HEK293 (cell line): ENCODE measurements at regions not wholly inside any gene's neighbourhood (a gene's known extent, or its start where the extent isn't known, plus 50 kb on each side); places are given as distances from the start of the nearest gene placed in this dataset.

Experiments used
- CTCF ChIA-PET: fragments of 350-600 bp; formaldehyde crosslinking; extraction: SDS; loops from one replicate; lab custom pipeline; 2021; ENCODE audit warnings: antibody characterized with exemption; lab: Yijun Ruan, JAX
- POLR2A ChIA-PET: fragments of 300-600 bp; formaldehyde crosslinking; extraction: SDS; loops from one replicate; lab custom pipeline; 2020; ENCODE audit warnings: antibody characterized with exemption, inconsistent platforms; lab: Yijun Ruan, JAX
- H3K27ac ChIP-seq: fragments of 200-500 bp; sonication (Bioruptor generic); 2 replicates; pipeline ENCODE4 v1.5.1; 2014; ENCODE audit warnings: low read depth, low read length, control low read depth, inconsistent platforms; ENCODE audit errors: extremely low read depth
- H3K36me3 ChIP-seq, 2 experiments: fragments of 200-500 bp in 1 of 2; sonication (Bioruptor generic) in 1 of 2; 1 replicate in 1 of 2; 2 replicates in 1 of 2; pipeline ENCODE4 v1.5.1; 2014 to 2017; ENCODE audit warnings: inconsistent platforms in 2 of 2, low read length in 2 of 2; ENCODE audit not compliant: control insufficient read depth in 2 of 2, insufficient read depth in 1 of 2
- H3K4me1 ChIP-seq: fragments of 200-500 bp; sonication (Bioruptor generic); 2 replicates; pipeline ENCODE4 v1.5.1; 2014; ENCODE audit warnings: mild to moderate bottlenecking, low read length, inconsistent platforms; ENCODE audit not compliant: control insufficient read depth, insufficient read depth
- H3K4me3 ChIP-seq: 2 replicates; pipeline ENCODE4 v1.5.1; 2011; ENCODE audit warnings: low read depth, mild to moderate bottlenecking, control low read depth, low read length, moderate library complexity
- H3K9me3 ChIP-seq: fragments of 200-500 bp; sonication (Bioruptor generic); 2 replicates; pipeline ENCODE4 v1.5.1; 2014; ENCODE audit warnings: low read depth, low read length, inconsistent platforms; ENCODE audit not compliant: control insufficient read depth, insufficient read depth
- HOXD13 ChIP-seq: sonication (generic); formaldehyde crosslinking; IDR thresholded peaks from 2 replicates; pipeline ENCODE4 v1.8.0; 2022; ENCODE audit warnings: missing genetic modification reagents, borderline replicate concordance
- KLF9 ChIP-seq: fragments of 450-650 bp; formaldehyde crosslinking; IDR thresholded peaks from 2 replicates; pipeline ENCODE4 v1.5.1; 2016; ENCODE audit warnings: missing biosample characterization, missing genetic modification characterization, low read depth
- OSR2 ChIP-seq: fragments of 450-650 bp; formaldehyde crosslinking; IDR thresholded peaks from 2 replicates; pipeline ENCODE4 v1.5.1; 2016; ENCODE audit warnings: missing biosample characterization, missing genetic modification characterization
- PRDM10 ChIP-seq: fragments of 450-650 bp; formaldehyde crosslinking; IDR thresholded peaks from 2 replicates; pipeline ENCODE4 v1.5.1; 2016; ENCODE audit warnings: missing biosample characterization, missing genetic modification characterization
- ZBTB8A ChIP-seq: fragments of 450-650 bp; formaldehyde crosslinking; IDR thresholded peaks from 2 replicates; pipeline ENCODE4 v1.5.1; 2016; ENCODE audit warnings: missing biosample characterization, missing genetic modification characterization
- ZFP3 ChIP-seq: fragments of 450-650 bp; formaldehyde crosslinking; IDR thresholded peaks from 2 replicates; pipeline ENCODE4 v1.5.1; 2016; ENCODE audit warnings: low read depth, missing biosample characterization, missing genetic modification characterization
- ZIC2 ChIP-seq: fragments of 450-650 bp; formaldehyde crosslinking; IDR thresholded peaks from 2 replicates; pipeline ENCODE4 v1.5.1; 2016; ENCODE audit warnings: missing biosample characterization, missing genetic modification characterization
- ZNF221 ChIP-seq: fragments of 450-650 bp; formaldehyde crosslinking; IDR thresholded peaks from 2 replicates; pipeline ENCODE4 v1.5.1; 2017; ENCODE audit warnings: missing biosample characterization, missing genetic modification characterization, borderline replicate concordance
- ZNF223 ChIP-seq: fragments of 450-650 bp; formaldehyde crosslinking; IDR thresholded peaks from 2 replicates; pipeline ENCODE4 v1.5.1; 2016; ENCODE audit warnings: missing biosample characterization, missing genetic modification characterization
- ZNF24 ChIP-seq: fragments of 450-650 bp; formaldehyde crosslinking; IDR thresholded peaks from 2 replicates; pipeline ENCODE4 v1.5.1; 2016; ENCODE audit warnings: missing biosample characterization, missing genetic modification characterization
- ZNF248 ChIP-seq: fragments of 450-650 bp; formaldehyde crosslinking; IDR thresholded peaks from 2 replicates; pipeline ENCODE4 v1.5.1; 2017; ENCODE audit warnings: missing biosample characterization, missing genetic modification characterization
- ZNF266 ChIP-seq: fragments of 450-650 bp; formaldehyde crosslinking; IDR thresholded peaks from 2 replicates; pipeline ENCODE4 v1.5.1; 2016; ENCODE audit warnings: missing biosample characterization, missing genetic modification characterization, low read depth
- ZNF292 ChIP-seq: fragments of 450-650 bp; formaldehyde crosslinking; IDR thresholded peaks from 2 replicates; pipeline ENCODE4 v1.5.1; 2016; ENCODE audit warnings: low read depth, missing biosample characterization, missing genetic modification characterization, borderline replicate concordance
- ZNF398 ChIP-seq: fragments of 450-650 bp; formaldehyde crosslinking; IDR thresholded peaks from 2 replicates; pipeline ENCODE4 v1.5.1; 2017; ENCODE audit warnings: missing biosample characterization, missing genetic modification characterization
- ZNF48 ChIP-seq: fragments of 450-650 bp; formaldehyde crosslinking; IDR thresholded peaks from 2 replicates; pipeline ENCODE4 v1.5.1; 2016; ENCODE audit warnings: missing biosample characterization, missing genetic modification characterization
- ZNF514 ChIP-seq: fragments of 450-650 bp; formaldehyde crosslinking; IDR thresholded peaks from 2 replicates; pipeline ENCODE4 v1.5.1; 2016; ENCODE audit warnings: missing biosample characterization, missing genetic modification characterization
- ZNF544 ChIP-seq: fragments of 450-650 bp; formaldehyde crosslinking; IDR thresholded peaks from 2 replicates; pipeline ENCODE4 v1.5.0; 2017; ENCODE audit warnings: missing biosample characterization, missing genetic modification characterization
- ZNF571 ChIP-seq: fragments of 450-650 bp; formaldehyde crosslinking; IDR thresholded peaks from 2 replicates; pipeline ENCODE4 v1.5.0; 2017; ENCODE audit warnings: missing biosample characterization, missing genetic modification characterization
- ZNF621 ChIP-seq: fragments of 450-650 bp; formaldehyde crosslinking; IDR thresholded peaks from 2 replicates; pipeline ENCODE4 v1.5.1; 2017; ENCODE audit warnings: missing biosample characterization, missing genetic modification characterization
- ZNF623 ChIP-seq: fragments of 450-650 bp; formaldehyde crosslinking; IDR thresholded peaks from 2 replicates; pipeline ENCODE4 v1.5.1; 2016; ENCODE audit warnings: missing biosample characterization, missing genetic modification characterization
- ZNF776 ChIP-seq: fragments of 450-650 bp; formaldehyde crosslinking; IDR thresholded peaks from 2 replicates; pipeline ENCODE4 v1.5.0; 2017; ENCODE audit warnings: missing biosample characterization, missing genetic modification characterization, borderline replicate concordance
- ZNF837 ChIP-seq: fragments of 450-650 bp; formaldehyde crosslinking; IDR thresholded peaks from 2 replicates; pipeline ENCODE4 v1.5.1; 2016; ENCODE audit warnings: missing biosample characterization, missing genetic modification characterization
- TF ChIP-seq, protein P1 (sequence below): fragments of 450-650 bp; formaldehyde crosslinking; IDR thresholded peaks from 2 replicates; pipeline ENCODE4 v1.5.1; 2016; ENCODE audit warnings: missing biosample characterization, missing genetic modification characterization, borderline replicate concordance
- TF ChIP-seq, protein P2 (sequence below): fragments of 450-650 bp; formaldehyde crosslinking; IDR thresholded peaks from 2 replicates; pipeline ENCODE4 v1.5.1; 2016; ENCODE audit warnings: missing biosample characterization, missing genetic modification characterization
- TF ChIP-seq, protein P3 (sequence below): fragments of 450-650 bp; formaldehyde crosslinking; IDR thresholded peaks from 2 replicates; pipeline ENCODE4 v1.5.1; 2016; ENCODE audit warnings: missing biosample characterization, missing genetic modification characterization

DNA sequence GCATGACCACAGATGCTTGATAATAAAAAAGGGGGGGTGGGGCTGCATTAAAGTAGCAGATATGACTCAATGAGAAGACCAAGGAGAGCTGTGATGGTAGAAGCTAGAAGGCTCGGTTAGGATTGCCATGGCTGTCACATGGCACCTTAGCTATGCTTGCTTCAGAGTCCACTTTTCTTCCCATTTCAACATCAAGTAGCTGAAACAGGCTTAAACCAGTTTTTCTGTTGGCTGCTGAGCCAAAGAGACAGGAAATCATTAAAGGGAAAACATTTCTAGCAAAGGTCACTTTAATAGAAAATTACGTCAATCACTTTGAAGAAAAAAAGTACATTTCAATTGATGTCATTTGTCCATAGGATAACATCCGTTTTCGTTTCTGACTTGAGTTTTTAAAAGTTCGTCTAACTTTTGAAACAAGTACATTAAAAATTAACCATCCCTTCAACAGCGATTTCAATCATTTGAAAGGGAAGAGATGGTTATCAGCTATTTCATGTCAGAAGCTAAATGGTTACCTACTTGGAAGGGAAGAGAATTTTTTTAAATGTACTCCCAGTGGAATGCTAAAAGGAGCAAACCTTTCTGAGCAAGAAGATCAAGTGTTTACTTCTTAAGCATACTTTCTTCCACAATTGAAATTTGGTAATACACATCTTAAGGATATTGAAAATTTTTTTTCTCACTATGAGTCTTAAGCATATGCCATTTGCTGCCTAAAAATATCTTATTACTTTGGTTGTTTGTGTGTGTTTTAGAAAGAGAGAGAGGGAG is 488.1 kb upstream of the PRMT6 start:
- H3K9me3 ChIP-seq: no peaks in the 10 kb centered on the region
- no peaks in the 10 kb centered on the region for H3K36me3 ChIP-seq
- no peaks in the 10 kb centered on the region for H3K4me1 ChIP-seq
- TF ChIP-seq KLF9 (no peak), ZNF24 (tag by site-specific recombination) (no peak), ZNF623 (tag by site-specific recombination) (no peak), OSR2 (tag by site-specific recombination) (no peak), ZNF571 (tag by site-specific recombination) (no peak), ZNF544 (no peak), PRDM10 (tag by site-specific recombination) (no peak), ZNF221 (no peak), ZNF776 (no peak), ZNF621 (tag by site-specific recombination) (no peak), ZNF292 (tag by site-specific recombination) (no peak), ZNF248 (tag by site-specific recombination) (no peak)
- TF ChIP-seq, protein P1, sequence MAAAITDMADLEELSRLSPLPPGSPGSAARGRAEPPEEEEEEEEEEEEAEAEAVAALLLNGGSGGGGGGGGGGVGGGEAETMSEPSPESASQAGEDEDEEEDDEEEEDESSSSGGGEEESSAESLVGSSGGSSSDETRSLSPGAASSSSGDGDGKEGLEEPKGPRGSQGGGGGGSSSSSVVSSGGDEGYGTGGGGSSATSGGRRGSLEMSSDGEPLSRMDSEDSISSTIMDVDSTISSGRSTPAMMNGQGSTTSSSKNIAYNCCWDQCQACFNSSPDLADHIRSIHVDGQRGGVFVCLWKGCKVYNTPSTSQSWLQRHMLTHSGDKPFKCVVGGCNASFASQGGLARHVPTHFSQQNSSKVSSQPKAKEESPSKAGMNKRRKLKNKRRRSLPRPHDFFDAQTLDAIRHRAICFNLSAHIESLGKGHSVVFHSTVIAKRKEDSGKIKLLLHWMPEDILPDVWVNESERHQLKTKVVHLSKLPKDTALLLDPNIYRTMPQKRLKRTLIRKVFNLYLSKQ (tag by site-specific recombination): no peak
- TF ChIP-seq, all 188 proteins: peak for 0
- no peak overlapping the region for H3K27ac ChIP-seq
- H3K4me3 ChIP-seq: no peak overlapping the region
- ChIA-PET POLR2A (no interaction called here), CTCF (no interaction called here)

- H3K4me1 ChIP-seq: no peaks in the 10 kb centered on the region
- no peak for TF ChIP-seq ZBTB8A (tag by site-specific recombination)
- no peak for TF ChIP-seq ZNF398 (tag by site-specific recombination)
- TF ChIP-seq ZNF514: no peak
- TF ChIP-seq ZNF48 (tag by site-specific recombination): no peak
- TF ChIP-seq, protein P2, sequence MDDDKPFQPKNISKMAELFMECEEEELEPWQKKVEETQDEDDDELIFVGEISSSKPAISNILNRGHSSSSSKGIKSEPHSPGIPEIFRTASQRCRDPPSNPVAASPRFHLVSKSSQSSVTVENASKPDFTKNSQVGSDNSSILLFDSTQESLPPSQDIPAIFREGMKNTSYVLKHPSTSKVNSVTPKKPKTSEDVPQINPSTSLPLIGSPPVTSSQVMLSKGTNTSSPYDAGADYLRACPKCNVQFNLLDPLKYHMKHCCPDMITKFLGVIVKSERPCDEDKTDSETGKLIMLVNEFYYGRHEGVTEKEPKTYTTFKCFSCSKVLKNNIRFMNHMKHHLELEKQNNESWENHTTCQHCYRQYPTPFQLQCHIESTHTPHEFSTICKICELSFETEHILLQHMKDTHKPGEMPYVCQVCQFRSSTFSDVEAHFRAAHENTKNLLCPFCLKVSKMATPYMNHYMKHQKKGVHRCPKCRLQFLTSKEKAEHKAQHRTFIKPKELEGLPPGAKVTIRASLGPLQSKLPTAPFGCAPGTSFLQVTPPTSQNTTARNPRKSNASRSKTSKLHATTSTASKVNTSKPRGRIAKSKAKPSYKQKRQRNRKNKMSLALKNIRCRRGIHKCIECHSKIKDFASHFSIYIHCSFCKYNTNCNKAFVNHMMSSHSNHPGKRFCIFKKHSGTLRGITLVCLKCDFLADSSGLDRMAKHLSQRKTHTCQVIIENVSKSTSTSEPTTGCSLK (tag by site-specific recombination): no peak
- TF ChIP-seq ZIC2 (tag by site-specific recombination): no peak
- TF ChIP-seq ZNF837 (tag by site-specific recombination): no peak
- no peak for TF ChIP-seq ZNF266
- no peak for TF ChIP-seq ZFP3
- no peak for TF ChIP-seq KLF9
- TF ChIP-seq ZNF223 (tag by site-specific recombination): no peak
- TF ChIP-seq, protein P3, sequence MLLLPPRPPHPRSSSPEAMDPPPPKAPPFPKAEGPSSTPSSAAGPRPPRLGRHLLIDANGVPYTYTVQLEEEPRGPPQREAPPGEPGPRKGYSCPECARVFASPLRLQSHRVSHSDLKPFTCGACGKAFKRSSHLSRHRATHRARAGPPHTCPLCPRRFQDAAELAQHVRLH (tag by site-specific recombination): no peak
- no peak for TF ChIP-seq HOXD13 (CRISPR knock-in tag)
- ChIA-PET POLR2A (no interaction called here), CTCF (no interaction called here)
- no peak overlapping the region for H3K4me3 ChIP-seq
- H3K27ac ChIP-seq: no peak overlapping the region
- H3K9me3 ChIP-seq: no peaks in the 10 kb centered on the region
- H3K36me3 ChIP-seq: no peaks in the 10 kb centered on the region
Measured at GRCh38 chr1:106571109-106571508, 485.4 kb upstream of the PRMT6 start.
